GM23338 (cell line): ENCODE measurements at regions not wholly inside any gene's neighbourhood (a gene's known extent, or its start where the extent isn't known, plus 50 kb on each side); places are given as distances from the start of the nearest gene placed in this dataset.

Experiments
- EZH2 ChIP-seq: fragments of 200-600 bp; sonication (generic); IDR thresholded peaks from one replicate; pipeline ENCODE4 v1.8.0; 2017; ENCODE audit warnings: antibody characterized with exemption, mild to moderate bottlenecking, low read depth; ENCODE audit not compliant: unreplicated experiment
- TF ChIP-seq, protein P1 (sequence below), 2 experiments: fragments of 200-600 bp in 1 of 2; sonication (generic) in 1 of 2; conservative IDR thresholded peaks; 2 replicates each; pipeline versions ENCODE4 v1.5.1 to v1.6.1; 2016 to 2017; ENCODE audit warnings: antibody characterized with exemption in 2 of 2, low read depth in 2 of 2, mild to moderate bottlenecking in 2 of 2, moderate library complexity in 1 of 2

DNA sequence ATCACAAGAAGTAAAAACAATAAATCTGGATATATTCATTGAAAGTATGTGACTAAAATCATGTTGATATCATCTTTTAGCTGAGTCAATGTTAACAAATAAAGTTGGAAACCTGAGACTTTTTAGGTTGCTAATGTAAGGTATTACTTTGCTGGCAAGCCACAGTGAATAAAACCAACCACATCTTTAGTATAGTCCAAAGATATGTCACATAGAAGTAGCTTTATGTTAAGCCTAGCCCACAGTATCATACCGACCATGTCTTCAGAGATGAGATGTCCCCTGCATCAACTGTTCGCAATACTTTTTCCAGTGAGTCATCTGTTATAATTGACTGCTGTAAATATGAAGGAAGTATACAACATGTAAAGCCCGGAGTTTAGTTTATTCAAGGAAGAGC is 107.6 kb upstream of the MCHR2 start:
- TF ChIP-seq, protein P1, sequence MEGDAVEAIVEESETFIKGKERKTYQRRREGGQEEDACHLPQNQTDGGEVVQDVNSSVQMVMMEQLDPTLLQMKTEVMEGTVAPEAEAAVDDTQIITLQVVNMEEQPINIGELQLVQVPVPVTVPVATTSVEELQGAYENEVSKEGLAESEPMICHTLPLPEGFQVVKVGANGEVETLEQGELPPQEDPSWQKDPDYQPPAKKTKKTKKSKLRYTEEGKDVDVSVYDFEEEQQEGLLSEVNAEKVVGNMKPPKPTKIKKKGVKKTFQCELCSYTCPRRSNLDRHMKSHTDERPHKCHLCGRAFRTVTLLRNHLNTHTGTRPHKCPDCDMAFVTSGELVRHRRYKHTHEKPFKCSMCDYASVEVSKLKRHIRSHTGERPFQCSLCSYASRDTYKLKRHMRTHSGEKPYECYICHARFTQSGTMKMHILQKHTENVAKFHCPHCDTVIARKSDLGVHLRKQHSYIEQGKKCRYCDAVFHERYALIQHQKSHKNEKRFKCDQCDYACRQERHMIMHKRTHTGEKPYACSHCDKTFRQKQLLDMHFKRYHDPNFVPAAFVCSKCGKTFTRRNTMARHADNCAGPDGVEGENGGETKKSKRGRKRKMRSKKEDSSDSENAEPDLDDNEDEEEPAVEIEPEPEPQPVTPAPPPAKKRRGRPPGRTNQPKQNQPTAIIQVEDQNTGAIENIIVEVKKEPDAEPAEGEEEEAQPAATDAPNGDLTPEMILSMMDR (conservative IDR thresholded peaks at IDR 0.05; ENCODE audit: low read depth in 2 of 2), result no peak
- no peak for TF ChIP-seq EZH2
